Testis (tissue), 2 donors: ENCODE measurements at regions not wholly inside any gene's neighbourhood (a gene's known extent, or its start where the extent isn't known, plus 50 kb on each side); places are given as distances from the start of the nearest gene placed in this dataset.

Source experiments
- DNase-seq: peaks from one replicate; pipeline ENCODE4 v3.0.0-alpha.2; 2019
- H3K27ac ChIP-seq, 2 donors: fragments of 200-600 bp; sonication (generic); one replicate each; pipeline ENCODE4 v1.5.1; 2019
- H3K27me3 ChIP-seq: fragments of 200-600 bp; sonication (generic); one replicate; pipeline ENCODE4 v1.5.1; 2019
- H3K36me3 ChIP-seq: fragments of 200-600 bp; sonication (generic); one replicate; pipeline ENCODE4 v1.5.1; 2017; ENCODE audit warnings: low read depth; ENCODE audit errors: missing control alignments
- H3K4me1 ChIP-seq: fragments of 200-600 bp; sonication (generic); one replicate; pipeline ENCODE4 v1.5.1; 2019
- H3K4me3 ChIP-seq, 2 donors: fragments of 200-600 bp; sonication (generic); one replicate each; pipeline ENCODE4 v1.5.1; 2017 to 2019
- H3K9me3 ChIP-seq: fragments of 200-600 bp; sonication (generic); one replicate; pipeline ENCODE4 v1.5.1; 2017
- CTCF ChIP-seq, 3 experiments: fragments of 450-650 bp in 2 of 3; fragments of 200-600 bp in 1 of 3; sonication (generic) in 1 of 3; IDR thresholded peaks; one replicate each; pipeline ENCODE4 v1.5.1; 2016 to 2019; ENCODE audit warnings: antibody characterized with exemption in 3 of 3, mild to moderate bottlenecking in 2 of 3, moderate library complexity in 1 of 3
- POLR2A ChIP-seq: fragments of 450-650 bp; IDR thresholded peaks from one replicate; pipeline ENCODE4 v1.6.1; 2017; ENCODE audit warnings: antibody characterized with exemption, mild to moderate bottlenecking, moderate library complexity
- WGBS, 2 donors: methylation state at CpG; one replicate each; pipeline ENCODE4 v1.1.5; 2018; 5-methylcytosine and 5-hydroxymethylcytosine counted together
- intact Hi-C: fragments of 100-400 bp; cut with DNase I; formaldehyde crosslinking; loops from one replicate; pipeline ENCODE4 v1.15.1; 2023; ENCODE audit warnings: low total_unique reads

DNA sequence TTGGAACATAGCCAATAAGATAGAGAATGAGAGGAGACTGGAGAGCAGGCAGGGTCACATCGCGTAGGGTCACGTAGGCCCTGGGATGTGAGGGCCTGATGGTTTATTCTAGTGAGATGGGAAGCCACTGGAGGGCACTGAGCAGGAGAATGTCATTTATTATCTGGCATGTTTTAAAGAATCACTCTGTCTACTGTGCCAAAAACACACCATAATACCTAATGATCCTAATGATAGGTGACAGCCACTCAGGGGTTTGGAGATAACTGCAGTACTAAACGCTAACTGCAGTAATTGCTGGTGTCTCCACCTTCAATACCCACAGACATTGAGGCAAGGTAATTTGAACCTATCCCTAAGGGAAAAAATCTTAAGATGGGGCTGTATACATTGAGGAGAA, 185.4 kb downstream of the TTLL7 start:
- no peaks in the 10 kb centered on the region for H3K9me3 ChIP-seq
- WGBS, 2 donors: 90 to 91% methylated on average over 4 of the region's 4 CpGs
- DNase-seq: no peak
- H3K4me3 ChIP-seq: no peak overlapping the region
- intact Hi-C loops: no loop called here
- no peak overlapping the region for H3K27ac ChIP-seq
- no peaks in the 10 kb centered on the region for H3K36me3 ChIP-seq
- H3K27me3 ChIP-seq: no peaks in the 10 kb centered on the region
- TF ChIP-seq POLR2A (no peak), CTCF (IDR thresholded peaks at IDR 0.05) (no peak)
- no peaks in the 10 kb centered on the region for H3K4me1 ChIP-seq

DNA sequence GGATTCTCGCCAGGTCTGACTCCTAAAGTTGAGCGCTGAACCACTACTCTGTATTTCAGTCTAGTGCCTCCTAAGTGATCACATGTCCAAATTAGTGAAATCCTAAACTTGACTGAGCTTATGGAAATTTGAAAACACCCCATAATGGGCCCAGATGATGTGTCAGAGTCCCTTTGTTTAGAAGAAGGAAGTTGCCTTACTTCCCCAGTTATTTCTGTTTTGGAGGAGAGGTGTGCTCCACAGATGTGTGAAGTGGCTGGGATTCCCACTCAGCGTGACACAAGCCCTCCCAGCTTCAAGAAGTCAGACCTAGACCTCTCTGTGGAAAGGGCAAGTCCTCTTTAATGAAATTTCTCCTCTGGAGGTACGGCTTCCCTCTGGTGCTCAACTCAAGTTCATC, 188.8 kb downstream of the TTLL7 start:
- Histone ChIP-seq H3K27ac (no peak overlapping the region), H3K4me1 (no peaks in the 10 kb centered on the region), H3K27me3 (no peaks in the 10 kb centered on the region), H3K4me3 (no peak overlapping the region), H3K9me3 (no peaks in the 10 kb centered on the region), H3K36me3 (no peaks in the 10 kb centered on the region)
- DNase-seq: no peak
- WGBS, 2 donors: 80 to 91% methylated on average over 4 of the region's 4 CpGs
- intact Hi-C loops: no loop called here
- no peak for TF ChIP-seq CTCF (IDR thresholded peaks at IDR 0.05)
- no peak for TF ChIP-seq POLR2A

DNA sequence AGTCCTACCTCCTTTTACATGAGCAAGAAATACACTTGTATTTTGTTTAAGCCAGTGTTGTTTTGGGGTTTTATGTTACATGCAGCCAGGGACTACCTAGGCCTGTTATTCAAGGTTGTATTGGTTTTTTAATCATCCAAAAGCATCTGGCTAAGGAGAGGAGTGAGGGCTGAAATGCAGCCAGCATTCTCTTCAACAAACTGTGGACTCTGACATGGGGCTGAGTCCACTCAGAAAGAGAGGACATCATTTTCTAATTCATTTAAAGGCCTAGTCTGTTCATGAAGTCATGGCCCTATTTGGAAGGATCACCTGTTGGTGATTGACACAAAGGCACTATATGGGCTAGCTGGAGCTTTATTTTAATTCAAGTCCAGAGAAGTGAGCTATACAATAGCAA, 190.4 kb downstream of the TTLL7 start:
- no peak for DNase-seq
- Histone ChIP-seq H3K36me3 (no peaks in the 10 kb centered on the region), H3K4me3 (no peak overlapping the region), H3K27ac (no peak overlapping the region), H3K4me1 (no peaks in the 10 kb centered on the region), H3K9me3 (no peaks in the 10 kb centered on the region), H3K27me3 (no peaks in the 10 kb centered on the region)
- TF ChIP-seq POLR2A (no peak), CTCF (IDR thresholded peaks at IDR 0.05) (no peak)
- intact Hi-C loops: no loop called here

GRCh38 chr1:83807821-83808220, 191.1 kb downstream of the TTLL7 start:
- Histone ChIP-seq H3K4me3 (no peak overlapping the region), H3K9me3 (no peaks in the 10 kb centered on the region)
- intact Hi-C loops: no loop called here

More at GRCh38 chr1:83807821-83808220, 191.1 kb downstream of the TTLL7 start:
- Histone ChIP-seq H3K27me3 (no peaks in the 10 kb centered on the region), H3K4me1 (no peaks in the 10 kb centered on the region), H3K27ac (no peak overlapping the region), H3K36me3 (no peaks in the 10 kb centered on the region)
- DNase-seq: no peak
- 87 to 94% methylated on average over 3 of the region's 3 CpGs for WGBS, 2 donors
- TF ChIP-seq CTCF (IDR thresholded peaks at IDR 0.05) (no peak), POLR2A (no peak)
